ENCODE measurements at regions not wholly inside any gene's neighbourhood (a gene's known extent, or its start where the extent isn't known, plus 50 kb on each side); places are given as distances from the start of the nearest gene placed in this dataset.

GRCh38 chr18:72013427-72013850 lies 530.7 kb downstream of the CBLN2 start:
- TF ChIP-seq CTCF (IDR thresholded peaks at IDR 0.05; ENCODE audit: insufficient read depth, low read depth, low read length, missing control alignments), result no peak
- H3K4me3 ChIP-seq (ENCODE audit: low read depth, low read length), result no peak overlapping the region
- DNase-seq (ENCODE audit: low read depth), result no peak

GRCh38 chr18:71998547-71999097 lies 545.5 kb downstream of the CBLN2 start:
- no peak for DNase-seq (ENCODE audit: low read depth)
- no peak overlapping the region for H3K4me3 ChIP-seq (ENCODE audit: low read depth, low read length)
- TF ChIP-seq CTCF (IDR thresholded peaks at IDR 0.05; ENCODE audit: insufficient read depth, low read depth, low read length, missing control alignments), result no peak

- DNase-seq (ENCODE audit: low read depth), result no peak
- TF ChIP-seq CTCF (IDR thresholded peaks at IDR 0.05; ENCODE audit: insufficient read depth, low read depth, low read length, missing control alignments), result no peak
- H3K4me3 ChIP-seq (ENCODE audit: low read depth, low read length), result no peak overlapping the region
Observed at GRCh38 chr18:71995904-71996465, 548.2 kb downstream of the CBLN2 start.

GRCh38 chr18:71994273-71994672 lies 549.9 kb downstream of the CBLN2 start:
- no peak for TF ChIP-seq CTCF (IDR thresholded peaks at IDR 0.05; ENCODE audit: insufficient read depth, low read depth, low read length, missing control alignments)
- H3K4me3 ChIP-seq (ENCODE audit: low read depth, low read length), result no peak overlapping the region
- DNase-seq (ENCODE audit: low read depth), result no peak

- H3K4me3 ChIP-seq (ENCODE audit: low read depth, low read length), result no peak overlapping the region
- no peak for DNase-seq (ENCODE audit: low read depth)
- TF ChIP-seq CTCF (IDR thresholded peaks at IDR 0.05; ENCODE audit: insufficient read depth, low read depth, low read length, missing control alignments), result no peak
Observed at GRCh38 chr18:71989616-71990015, 554.5 kb downstream of the CBLN2 start.

- no peak for TF ChIP-seq CTCF (IDR thresholded peaks at IDR 0.05; ENCODE audit: insufficient read depth, low read depth, low read length, missing control alignments)
- no peak overlapping the region for H3K4me3 ChIP-seq (ENCODE audit: low read depth, low read length)
Observed at GRCh38 chr18:71986351-71987050, 557.6 kb downstream of the CBLN2 start.

More at GRCh38 chr18:71986351-71987050, 557.6 kb downstream of the CBLN2 start:
- DNase-seq (ENCODE audit: low read depth), result no peak

All from GM12865 (cell line).